ENCODE measurements at regions not wholly inside any gene's neighbourhood (a gene's known extent, or its start where the extent isn't known, plus 50 kb on each side); places are given as distances from the start of the nearest gene placed in this dataset.

- Mint-ChIP-seq H3K4me1 (no peaks in the 10 kb centered on the region), H3K9me3 (no peaks in the 10 kb centered on the region), H3K27me3 (peaks cover 11% of the 10 kb centered on the region), H3K27ac (no peak overlapping the region), H3K4me3 (no peak overlapping the region)
- DNase-seq, result no peak
- ATAC-seq, result no peak
These were observed 324.7 kb upstream of the JARID2 start for GRCh38 chr6:14921170-14921569.

DNA sequence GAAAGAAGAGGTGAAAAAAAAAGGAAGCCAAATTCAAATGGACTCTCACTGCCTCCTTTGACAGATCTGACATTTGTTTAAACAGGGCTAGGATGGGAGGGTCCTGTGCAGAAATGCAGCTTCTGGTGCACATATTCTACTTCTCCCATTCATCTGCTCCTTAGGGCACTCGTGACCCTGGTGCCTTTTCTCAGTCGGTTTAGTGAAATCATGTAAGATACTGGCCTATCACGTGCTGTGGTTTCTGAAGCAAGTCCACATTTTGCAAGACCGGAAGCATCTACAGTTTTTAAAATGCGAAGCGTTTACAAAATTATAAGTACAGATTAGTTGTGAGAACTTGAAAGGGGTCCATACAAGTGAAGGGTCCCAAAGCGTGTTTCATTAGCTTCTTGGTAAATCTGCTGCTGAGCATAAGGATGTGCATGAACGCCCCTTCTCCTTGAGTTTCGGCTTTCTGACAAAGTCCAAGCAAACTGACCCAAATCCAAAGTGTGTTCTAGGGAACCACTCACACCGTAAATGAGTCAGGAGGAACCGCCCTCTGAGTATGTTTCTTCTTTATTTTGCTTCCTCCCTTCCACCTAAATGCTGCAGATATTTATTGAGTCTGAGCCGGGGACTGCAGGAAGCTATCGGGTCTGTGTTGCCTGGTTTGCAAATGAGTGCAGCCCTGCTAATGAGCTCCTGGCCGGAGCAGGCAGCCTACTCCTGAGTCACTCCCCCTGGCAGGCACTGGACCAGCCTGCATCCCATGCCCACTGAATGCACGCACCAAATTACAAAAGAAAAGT lies 323.8 kb upstream of the JARID2 start:
- Mint-ChIP-seq H3K4me1 (no peaks in the 10 kb centered on the region), H3K4me3 (no peak overlapping the region), H3K27ac (no peak overlapping the region), H3K27me3 (peaks cover 11% of the 10 kb centered on the region), H3K9me3 (no peaks in the 10 kb centered on the region)
- DNase-seq (no peak), ATAC-seq (no peak)

- H3K27me3 Mint-ChIP-seq, result peaks cover 11% of the 10 kb centered on the region
- H3K9me3 Mint-ChIP-seq, result no peaks in the 10 kb centered on the region
- no peaks in the 10 kb centered on the region for H3K4me1 Mint-ChIP-seq
- ATAC-seq, result no peak
- no peak overlapping the region for H3K27ac Mint-ChIP-seq
- no peak for DNase-seq
- no peak overlapping the region for H3K4me3 Mint-ChIP-seq
These were observed 323.0 kb upstream of the JARID2 start for GRCh38 chr6:14922706-14923460.

GRCh38 chr6:14924126-14925024 lies 321.5 kb upstream of the JARID2 start:
- Mint-ChIP-seq H3K27me3 (peaks cover 11% of the 10 kb centered on the region), H3K9me3 (no peaks in the 10 kb centered on the region), H3K4me1 (no peaks in the 10 kb centered on the region), H3K4me3 (no peak overlapping the region), H3K27ac (no peak overlapping the region)
- ATAC-seq (no peak), DNase-seq (no peak)

DNA sequence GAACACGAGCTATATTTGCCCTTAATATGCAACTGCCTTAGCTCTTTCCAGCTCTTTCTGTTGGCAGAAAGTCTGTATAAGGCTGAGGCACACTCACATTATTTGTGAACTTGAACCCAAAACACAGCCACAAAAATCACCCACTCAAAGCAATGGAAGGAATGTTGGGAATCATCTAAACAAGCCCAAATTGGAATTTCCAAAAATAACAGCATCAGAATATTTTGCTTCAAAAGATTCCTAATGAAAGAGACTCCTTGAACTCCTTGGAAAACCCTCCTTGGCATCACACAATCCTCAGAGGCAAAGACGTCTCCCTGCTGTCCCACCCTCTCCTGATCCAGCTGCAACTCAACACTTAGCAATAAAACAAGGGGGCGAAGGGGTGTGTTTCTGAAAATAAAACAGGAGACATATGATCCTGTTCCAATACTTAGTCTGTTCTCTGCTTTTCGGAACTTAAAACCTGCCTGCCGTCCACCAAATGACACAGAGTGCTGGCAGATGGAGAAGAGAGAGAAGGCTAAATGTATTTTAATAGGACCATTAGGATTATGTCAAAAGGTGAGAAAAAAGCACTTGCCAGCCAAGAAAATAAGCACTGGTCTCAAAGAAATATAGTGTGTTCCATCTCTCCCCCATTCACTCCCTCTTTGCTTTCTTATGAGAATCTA lies 320.7 kb upstream of the JARID2 start:
- Mint-ChIP-seq H3K4me1 (peaks cover under 1% of the 10 kb centered on the region), H3K9me3 (no peaks in the 10 kb centered on the region), H3K27me3 (peaks cover 11% of the 10 kb centered on the region), H3K27ac (no peak overlapping the region), H3K4me3 (no peak overlapping the region)
- ATAC-seq, result no peak
- no peak for DNase-seq

DNA sequence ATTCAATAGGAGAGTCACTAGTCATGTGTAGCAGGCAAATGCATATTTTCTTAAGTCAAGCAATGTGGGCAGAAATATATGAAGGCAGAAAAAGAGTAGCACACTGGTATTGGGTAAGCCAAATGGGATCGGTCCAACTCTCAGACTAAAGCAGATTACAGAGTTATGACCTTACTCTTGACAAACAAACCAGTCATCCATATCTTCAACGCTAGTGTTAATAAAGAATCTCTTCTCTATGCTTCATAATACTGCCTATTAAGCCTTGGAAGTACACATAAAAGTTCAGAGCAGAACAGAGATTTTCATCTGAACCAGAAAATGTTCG lies 320.2 kb upstream of the JARID2 start:
- ATAC-seq (no peak), DNase-seq (no peak)
- no peak overlapping the region for H3K4me3 Mint-ChIP-seq
- no peaks in the 10 kb centered on the region for H3K9me3 Mint-ChIP-seq
- H3K27ac Mint-ChIP-seq, result no peak overlapping the region
- peaks cover 6% of the 10 kb centered on the region for H3K4me1 Mint-ChIP-seq
- peaks cover 11% of the 10 kb centered on the region for H3K27me3 Mint-ChIP-seq

- peaks cover 11% of the 10 kb centered on the region for H3K27me3 Mint-ChIP-seq
- no peak overlapping the region for H3K27ac Mint-ChIP-seq
- peaks cover 8% of the 10 kb centered on the region for H3K4me1 Mint-ChIP-seq
- DNase-seq (no peak), ATAC-seq (no peak)
- no peaks in the 10 kb centered on the region for H3K9me3 Mint-ChIP-seq
- H3K4me3 Mint-ChIP-seq, result no peak overlapping the region
These were observed 318.5 kb upstream of the JARID2 start for GRCh38 chr6:14927398-14927797.

DNA sequence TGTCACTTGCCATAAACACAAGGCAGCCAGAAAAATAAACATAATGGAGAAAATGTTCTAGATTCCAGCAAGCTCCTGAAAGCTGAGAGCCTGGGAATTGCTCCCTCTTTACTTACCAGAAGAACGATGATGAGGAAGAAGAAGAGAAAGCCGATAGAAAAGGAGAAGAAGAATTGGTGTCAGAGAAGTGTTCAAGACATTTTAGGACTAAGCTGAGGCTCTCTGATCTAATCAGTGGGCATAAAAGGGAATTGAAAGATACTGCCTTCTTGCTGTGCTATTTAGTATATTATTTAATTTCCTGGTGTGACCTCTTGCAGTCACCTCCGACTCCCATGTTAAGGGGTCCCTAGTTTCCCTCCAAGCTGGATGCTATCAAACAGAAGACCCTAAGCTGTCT lies 316.6 kb upstream of the JARID2 start:
- ATAC-seq, result no peak
- Mint-ChIP-seq H3K4me3 (no peak overlapping the region), H3K4me1 (peaks cover 8% of the 10 kb centered on the region), H3K27me3 (peaks cover 11% of the 10 kb centered on the region), H3K9me3 (no peaks in the 10 kb centered on the region), H3K27ac (no peak overlapping the region)
- DNase-seq, result no peak

GRCh38 chr6:14930366-14930989 lies 315.4 kb upstream of the JARID2 start:
- ATAC-seq (no peak), DNase-seq (no peak)
- H3K9me3 Mint-ChIP-seq, result no peaks in the 10 kb centered on the region
- H3K27me3 Mint-ChIP-seq, result peaks cover 2% of the 10 kb centered on the region
- no peak overlapping the region for H3K4me3 Mint-ChIP-seq
- peak overlapping the region in 1 of 2 donors; percentile 27 for H3K27ac Mint-ChIP-seq
- H3K4me1 Mint-ChIP-seq, result peaks cover 8% of the 10 kb centered on the region

DNA sequence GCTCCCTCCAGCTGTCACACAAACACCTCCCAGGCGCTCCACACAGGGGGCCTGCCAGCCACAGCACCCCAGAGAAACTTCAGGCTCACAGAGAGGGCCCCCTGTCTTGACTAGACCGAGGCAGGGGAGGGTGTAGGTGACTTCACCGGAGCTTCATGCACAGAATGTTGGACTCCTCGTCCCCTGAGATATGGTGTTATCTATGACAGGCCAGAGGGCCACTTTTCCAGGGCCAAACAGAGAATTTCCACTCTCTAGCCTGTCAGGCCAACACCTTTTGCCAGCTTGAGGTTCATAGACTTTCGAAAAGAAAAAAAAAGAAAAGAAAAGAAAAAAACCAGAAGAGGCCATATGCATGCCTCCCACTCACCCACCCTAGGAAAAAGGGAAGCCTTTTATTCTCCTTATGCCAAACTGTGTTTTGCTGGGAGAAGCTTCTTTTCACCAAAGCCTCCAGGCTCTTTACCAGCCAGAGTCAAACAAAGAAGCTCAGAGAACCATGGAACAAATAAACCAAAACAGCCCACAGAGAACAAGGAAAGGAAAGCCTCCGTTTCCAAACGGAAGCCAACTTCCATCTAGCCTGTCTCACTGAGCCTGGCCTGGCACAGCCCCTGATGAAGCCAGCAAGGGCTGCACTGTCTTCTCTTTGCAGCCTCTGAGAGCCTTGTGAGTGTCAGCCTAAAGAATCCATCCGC lies 313.2 kb upstream of the JARID2 start:
- peaks cover 8% of the 10 kb centered on the region for H3K4me1 Mint-ChIP-seq
- no peaks in the 10 kb centered on the region for H3K27me3 Mint-ChIP-seq
- ATAC-seq, result no peak
- peak overlapping the region in 1 of 2 donors; percentile 60 for H3K27ac Mint-ChIP-seq
- H3K4me3 Mint-ChIP-seq, result no peak overlapping the region
- no peaks in the 10 kb centered on the region for H3K9me3 Mint-ChIP-seq
- no peak for DNase-seq

GRCh38 chr6:14933183-14933544 lies 312.7 kb upstream of the JARID2 start:
- Mint-ChIP-seq H3K4me3 (no peak overlapping the region), H3K4me1 (peaks cover 8% of the 10 kb centered on the region), H3K27me3 (no peaks in the 10 kb centered on the region), H3K27ac (peak overlapping the region in 1 of 2 donors; percentile 8), H3K9me3 (no peaks in the 10 kb centered on the region)
- ATAC-seq (no peak), DNase-seq (no peak)

GRCh38 chr6:14934013-14934412 lies 311.9 kb upstream of the JARID2 start:
- DNase-seq (no peak), ATAC-seq (no peak)
- Mint-ChIP-seq H3K27ac (peak overlapping the region in 1 of 2 donors; percentile 8), H3K27me3 (no peaks in the 10 kb centered on the region), H3K4me3 (no peak overlapping the region), H3K4me1 (peaks cover 8% of the 10 kb centered on the region), H3K9me3 (no peaks in the 10 kb centered on the region)

GRCh38 chr6:14934844-14935243 lies 311.0 kb upstream of the JARID2 start:
- DNase-seq, result no peak
- Mint-ChIP-seq H3K4me3 (no peak overlapping the region), H3K27me3 (no peaks in the 10 kb centered on the region), H3K27ac (peak overlapping the region in 1 of 2 donors; percentile 17), H3K4me1 (peaks cover 8% of the 10 kb centered on the region), H3K9me3 (no peaks in the 10 kb centered on the region)
- ATAC-seq, result no peak

GRCh38 chr6:14936861-14937260 lies 309.0 kb upstream of the JARID2 start:
- H3K4me3 Mint-ChIP-seq, result no peak overlapping the region
- no peak for DNase-seq
- H3K9me3 Mint-ChIP-seq, result no peaks in the 10 kb centered on the region
- H3K4me1 Mint-ChIP-seq, result no peaks in the 10 kb centered on the region
- no peak overlapping the region for H3K27ac Mint-ChIP-seq
- no peak for ATAC-seq
- no peaks in the 10 kb centered on the region for H3K27me3 Mint-ChIP-seq

Data from stimulated activated naive CD8-positive, alpha-beta T cell treated with anti-CD3 and anti-CD28 coated beads, Interleukin-15, amount 100 ng/mL, for 72 hours (primary cell).